ENCODE measurements at regions not wholly inside any gene's neighbourhood (a gene's known extent, or its start where the extent isn't known, plus 50 kb on each side); places are given as distances from the start of the nearest gene placed in this dataset.

DNA sequence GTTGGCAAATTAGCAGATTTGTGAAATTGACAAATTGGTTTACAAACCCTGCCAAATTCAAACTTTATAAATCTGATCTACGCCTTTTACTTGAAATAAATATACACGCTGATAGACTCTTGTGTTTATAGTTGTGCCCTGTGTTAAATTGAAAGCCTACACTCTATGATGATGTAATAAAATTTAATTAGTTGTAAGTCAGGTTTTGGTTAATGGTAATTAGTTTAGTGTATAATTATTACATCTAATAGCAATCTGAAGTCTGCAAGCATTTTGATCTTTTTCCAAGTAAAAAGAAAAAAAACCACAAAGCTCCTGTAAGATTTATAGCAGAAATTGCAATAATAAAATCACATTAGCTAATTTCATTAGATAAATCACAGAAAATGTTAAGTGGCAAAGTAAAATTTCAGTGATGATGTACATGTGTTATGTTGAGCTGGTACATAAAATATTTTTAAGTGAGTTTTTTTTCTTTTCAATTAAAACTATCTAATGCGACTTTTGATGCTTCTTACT is 72.7 kb upstream of the TENM3 start:
- TF ChIP-seq, protein P1, sequence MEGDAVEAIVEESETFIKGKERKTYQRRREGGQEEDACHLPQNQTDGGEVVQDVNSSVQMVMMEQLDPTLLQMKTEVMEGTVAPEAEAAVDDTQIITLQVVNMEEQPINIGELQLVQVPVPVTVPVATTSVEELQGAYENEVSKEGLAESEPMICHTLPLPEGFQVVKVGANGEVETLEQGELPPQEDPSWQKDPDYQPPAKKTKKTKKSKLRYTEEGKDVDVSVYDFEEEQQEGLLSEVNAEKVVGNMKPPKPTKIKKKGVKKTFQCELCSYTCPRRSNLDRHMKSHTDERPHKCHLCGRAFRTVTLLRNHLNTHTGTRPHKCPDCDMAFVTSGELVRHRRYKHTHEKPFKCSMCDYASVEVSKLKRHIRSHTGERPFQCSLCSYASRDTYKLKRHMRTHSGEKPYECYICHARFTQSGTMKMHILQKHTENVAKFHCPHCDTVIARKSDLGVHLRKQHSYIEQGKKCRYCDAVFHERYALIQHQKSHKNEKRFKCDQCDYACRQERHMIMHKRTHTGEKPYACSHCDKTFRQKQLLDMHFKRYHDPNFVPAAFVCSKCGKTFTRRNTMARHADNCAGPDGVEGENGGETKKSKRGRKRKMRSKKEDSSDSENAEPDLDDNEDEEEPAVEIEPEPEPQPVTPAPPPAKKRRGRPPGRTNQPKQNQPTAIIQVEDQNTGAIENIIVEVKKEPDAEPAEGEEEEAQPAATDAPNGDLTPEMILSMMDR (IDR thresholded peaks at IDR 0.05; ENCODE audit: low read depth, low read length, missing control alignments): no peak
- no peak overlapping the region for H3K4me3 ChIP-seq (replicated peaks; ENCODE audit: low read depth, low read length)
- no peak for DNase-seq (ENCODE audit: extremely low read depth, low read depth)

DNA sequence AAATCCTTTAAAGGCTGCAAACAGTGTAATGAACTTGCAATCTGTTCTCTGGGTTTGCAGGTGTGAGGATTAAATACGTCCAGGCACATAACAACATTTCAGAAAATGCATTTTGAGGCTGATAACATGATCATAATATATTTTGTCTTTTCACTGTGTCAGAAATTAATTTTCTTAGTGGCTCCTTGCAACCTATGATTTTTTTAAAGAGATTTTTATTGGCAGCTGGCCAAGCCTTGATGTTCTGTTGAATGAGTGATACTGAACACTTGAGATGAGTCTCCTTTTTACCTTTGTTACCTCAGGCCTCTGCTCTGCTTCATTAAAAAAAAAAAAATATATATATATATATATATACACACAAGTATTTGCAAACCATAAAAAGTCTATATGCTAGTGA is 68.2 kb upstream of the TENM3 start:
- no peak overlapping the region for H3K4me3 ChIP-seq (replicated peaks; ENCODE audit: low read depth, low read length)
- TF ChIP-seq, protein P1 (IDR thresholded peaks at IDR 0.05; ENCODE audit: low read depth, low read length, missing control alignments): no peak
- DNase-seq (ENCODE audit: extremely low read depth, low read depth): no peak

DNA sequence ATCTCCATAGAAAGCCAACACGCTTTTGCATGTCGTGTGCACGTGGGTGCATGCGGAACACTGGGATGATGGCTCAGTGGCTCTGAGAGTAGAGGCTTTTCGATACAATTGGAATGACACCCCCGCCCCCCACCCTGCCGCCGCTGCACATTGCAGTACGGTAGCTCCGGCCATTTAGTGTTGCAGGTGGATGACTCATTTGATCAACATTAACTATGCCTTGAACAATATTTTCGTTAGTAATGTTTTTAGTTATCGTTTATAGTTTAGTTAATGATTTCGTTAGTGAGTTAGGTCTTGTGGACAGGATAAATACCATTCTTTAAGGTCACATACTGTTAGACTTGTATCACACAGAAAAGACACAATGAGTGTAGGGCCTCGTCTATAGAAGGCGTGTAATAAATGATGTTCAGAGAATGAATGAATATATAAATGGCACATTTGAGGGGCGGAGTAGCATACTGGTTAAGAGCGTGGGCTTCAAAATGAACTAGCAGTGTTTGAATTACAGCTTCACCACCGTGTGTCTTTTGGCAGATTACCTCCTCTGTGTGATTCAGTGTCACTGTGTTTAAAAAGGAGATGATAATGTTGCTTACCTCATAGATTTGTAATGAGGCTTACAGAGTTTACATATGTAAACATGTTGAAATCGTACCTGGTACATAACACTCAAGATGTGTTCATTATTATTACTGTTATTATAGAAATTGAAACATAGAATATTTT is 67.2 kb upstream of the TENM3 start:
- no peak for DNase-seq (ENCODE audit: extremely low read depth, low read depth)
- TF ChIP-seq, protein P1 (IDR thresholded peaks at IDR 0.05; ENCODE audit: low read depth, low read length, missing control alignments): no peak
- H3K4me3 ChIP-seq (replicated peaks; ENCODE audit: low read depth, low read length): no peak overlapping the region

DNA sequence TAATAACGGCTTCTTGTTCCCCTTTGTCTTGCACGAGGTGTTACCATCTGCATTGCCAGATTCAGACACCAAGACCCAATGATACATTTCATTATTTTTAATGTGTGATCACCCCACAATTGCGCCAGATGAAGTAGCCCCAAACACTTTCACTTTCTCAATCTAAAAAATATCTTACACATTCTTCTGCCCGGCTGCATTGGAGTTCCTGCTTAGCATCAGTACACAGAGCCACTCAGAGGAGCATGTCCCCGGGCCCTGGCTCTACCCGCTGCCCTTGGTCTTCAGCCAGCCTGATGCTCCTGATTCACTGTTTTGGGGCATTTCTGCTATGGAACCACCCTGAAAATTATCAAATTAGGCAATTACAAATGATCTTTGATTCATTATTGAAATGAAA is 66.0 kb upstream of the TENM3 start:
- TF ChIP-seq, protein P1 (IDR thresholded peaks at IDR 0.05; ENCODE audit: low read depth, low read length, missing control alignments): no peak

DNA sequence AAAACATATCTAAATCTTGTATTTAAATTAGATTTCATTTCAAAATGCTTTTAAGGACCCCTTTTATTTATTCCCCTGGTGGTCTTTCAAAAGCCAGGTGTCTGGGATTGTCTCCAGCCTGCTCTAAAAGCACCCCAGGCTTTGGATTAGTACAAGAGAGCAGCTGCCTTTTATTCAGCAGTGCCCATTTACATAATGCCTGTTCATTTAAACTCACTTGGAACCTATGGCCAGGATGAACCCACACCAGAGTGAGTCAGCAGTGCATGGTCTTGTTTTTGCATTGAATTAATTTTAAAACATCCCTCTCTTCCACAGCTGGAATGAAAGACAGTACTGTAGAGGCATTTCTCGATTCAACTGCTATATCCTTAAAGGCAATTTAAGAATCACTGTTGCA is 64.1 kb upstream of the TENM3 start:
- DNase-seq (ENCODE audit: extremely low read depth, low read depth): peak; percentile 22
- no peak overlapping the region for H3K4me3 ChIP-seq (replicated peaks; ENCODE audit: low read depth, low read length)
- TF ChIP-seq, protein P1 (IDR thresholded peaks at IDR 0.05; ENCODE audit: low read depth, low read length, missing control alignments): no peak

More for the DNA sequence above, 66.0 kb upstream of the TENM3 start:
- DNase-seq (ENCODE audit: extremely low read depth, low read depth): no peak
- no peak overlapping the region for H3K4me3 ChIP-seq (replicated peaks; ENCODE audit: low read depth, low read length)

DNA sequence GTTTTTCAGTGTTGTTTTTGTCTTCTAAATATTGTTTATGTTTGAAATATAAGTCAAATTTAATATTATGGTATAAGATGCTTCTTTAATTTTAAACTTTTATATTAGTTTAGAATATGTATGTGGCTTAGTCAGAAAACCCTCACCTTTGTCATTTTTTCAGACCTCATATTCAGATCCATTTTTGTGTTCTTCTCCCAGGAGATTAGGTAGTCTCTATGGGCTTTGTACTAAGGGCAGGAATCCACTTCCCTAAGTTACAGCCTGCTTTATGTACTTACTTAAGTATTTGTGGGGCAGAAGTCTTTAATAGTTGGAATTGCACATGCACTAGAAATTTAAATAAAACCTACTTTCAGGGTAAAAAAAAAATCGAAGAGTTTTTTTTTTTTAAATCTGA is 63.5 kb upstream of the TENM3 start:
- no peak for DNase-seq (ENCODE audit: extremely low read depth, low read depth)
- TF ChIP-seq, protein P1 (IDR thresholded peaks at IDR 0.05; ENCODE audit: low read depth, low read length, missing control alignments): no peak
- no peak overlapping the region for H3K4me3 ChIP-seq (replicated peaks; ENCODE audit: low read depth, low read length)

Data from HFF-Myc (cell line).